GM23338 (cell line): ENCODE measurements at regions not wholly inside any gene's neighbourhood (a gene's known extent, or its start where the extent isn't known, plus 50 kb on each side); places are given as distances from the start of the nearest gene placed in this dataset.

Source experiments
- ATAC-seq: fragments of 200-7000 bp; cut with Tn5 transposase; 3 replicates; pipeline ENCODE4 v1.9.1; 2020
- DNase-seq: peaks from one replicate; pipeline ENCODE4 v3.0.0-alpha.2; 2015; ENCODE audit warnings: low spot score
- H2AFZ ChIP-seq: fragments of 200-600 bp; sonication (generic); 2 replicates; pipeline ENCODE4 v1.8.0; 2016; ENCODE audit warnings: antibody characterized with exemption, mild to moderate bottlenecking, moderate library complexity
- H3F3A ChIP-seq: fragments of 200-600 bp; sonication (generic); replicated peaks from 2 replicates; pipeline ENCODE4 v1.8.0; 2017; ENCODE audit warnings: antibody characterized with exemption, mixed run types, low read depth
- H3K27ac ChIP-seq: fragments of 200-600 bp; sonication (generic); 2 replicates; pipeline ENCODE4 v1.6.1; 2016; ENCODE audit warnings: low read depth
- H3K27me3 ChIP-seq: fragments of 200-600 bp; sonication (generic); 2 replicates; pipeline ENCODE4 v1.8.0; 2016; ENCODE audit warnings: mild to moderate bottlenecking, mixed run types, moderate library complexity; ENCODE audit not compliant: insufficient read depth
- H3K36me3 ChIP-seq: fragments of 200-600 bp; sonication (generic); 2 replicates; pipeline ENCODE4 v1.8.0; 2016; ENCODE audit warnings: mild to moderate bottlenecking; ENCODE audit not compliant: insufficient read depth
- H3K4me1 ChIP-seq: fragments of 200-600 bp; sonication (generic); 2 replicates; pipeline ENCODE4 v1.8.0; 2016; ENCODE audit warnings: mild to moderate bottlenecking, moderate library complexity; ENCODE audit not compliant: insufficient read depth
- H3K4me2 ChIP-seq: fragments of 200-600 bp; sonication (generic); 2 replicates; pipeline ENCODE4 v1.7.1; 2017; ENCODE audit warnings: mixed run types
- H3K4me3 ChIP-seq: fragments of 200-600 bp; sonication (generic); 2 replicates; pipeline ENCODE4 v1.6.1; 2016; ENCODE audit warnings: mixed run types
- H3K79me2 ChIP-seq: fragments of 200-600 bp; sonication (generic); replicated peaks from 2 replicates; pipeline ENCODE4 v1.8.0; 2017; ENCODE audit warnings: mild to moderate bottlenecking; ENCODE audit not compliant: insufficient read depth
- H3K9me2 ChIP-seq: fragments of 200-600 bp; sonication (generic); 2 replicates; pipeline ENCODE4 v1.8.0; 2017; ENCODE audit not compliant: insufficient read depth
- H4K20me1 ChIP-seq: fragments of 200-600 bp; sonication (generic); replicated peaks from 2 replicates; pipeline ENCODE4 v1.8.0; 2017; ENCODE audit warnings: mild to moderate bottlenecking; ENCODE audit not compliant: insufficient read depth
- H3K27ac Mint-ChIP-seq: 2 replicates; pipeline ENCODE4 v1.8.0; 2020; ENCODE audit warnings: inconsistent platforms, mild to moderate bottlenecking, moderate library complexity, mixed read lengths
- H3K27me3 Mint-ChIP-seq: 3 replicates; pipeline ENCODE4 v1.8.0; 2022; ENCODE audit warnings: low read depth, mild to moderate bottlenecking, moderate library complexity, mixed read lengths, inconsistent platforms; ENCODE audit not compliant: insufficient read depth, poor library complexity
- H3K36me3 Mint-ChIP-seq: 3 replicates; pipeline ENCODE4 v1.8.0; 2021; ENCODE audit warnings: low read depth, mild to moderate bottlenecking, inconsistent platforms, moderate library complexity, mixed read lengths
- H3K4me1 Mint-ChIP-seq: 3 replicates; pipeline ENCODE4 v1.8.0; 2020; ENCODE audit warnings: mild to moderate bottlenecking, inconsistent platforms, mixed read lengths
- H3K4me3 Mint-ChIP-seq: 3 replicates; pipeline ENCODE4 v1.8.0; 2021; ENCODE audit warnings: moderate library complexity, mild to moderate bottlenecking, inconsistent platforms, mixed read lengths
- H3K9me3 Mint-ChIP-seq: 3 replicates; pipeline ENCODE4 v1.8.0; 2020; ENCODE audit warnings: moderate library complexity, mild to moderate bottlenecking, inconsistent platforms, mixed read lengths
- ETS1 ChIP-seq: IDR thresholded peaks from 2 replicates; pipeline ENCODE4 v1.6.1; 2016; ENCODE audit warnings: antibody characterized with exemption
- EZH2 ChIP-seq: fragments of 200-600 bp; sonication (generic); IDR thresholded peaks from one replicate; pipeline ENCODE4 v1.8.0; 2017; ENCODE audit warnings: antibody characterized with exemption, mild to moderate bottlenecking, low read depth; ENCODE audit not compliant: unreplicated experiment
- JUNB ChIP-seq: IDR thresholded peaks from one replicate; pipeline ENCODE4 v1.6.1; 2016; ENCODE audit warnings: antibody characterized with exemption; ENCODE audit not compliant: unreplicated experiment
- NANOG ChIP-seq: IDR thresholded peaks from 2 replicates; pipeline ENCODE4 v1.6.1; 2016; ENCODE audit warnings: antibody characterized with exemption, borderline replicate concordance
- POLR2AphosphoS5 ChIP-seq: IDR thresholded peaks from 2 replicates; pipeline ENCODE4 v1.6.1; 2016; ENCODE audit warnings: antibody characterized with exemption, low read depth
- STAT1 ChIP-seq: IDR thresholded peaks from one replicate; pipeline ENCODE4 v1.6.1; 2016; ENCODE audit warnings: antibody characterized with exemption; ENCODE audit not compliant: unreplicated experiment
- ZNF114 ChIP-seq: fragments of 250-450 bp; sonication (Bioruptor Pico); IDR thresholded peaks from 2 replicates; pipeline ENCODE4 v1.5.0; 2020; ENCODE audit warnings: mild to moderate bottlenecking, moderate library complexity
- ZNF331 ChIP-seq: fragments of 250-450 bp; sonication (Bioruptor Pico); IDR thresholded peaks from 2 replicates; pipeline ENCODE4 v1.5.0; 2020; ENCODE audit warnings: low read depth, mild to moderate bottlenecking, moderate library complexity
- ZNF462 ChIP-seq: fragments of 250-450 bp; sonication (Bioruptor Pico); IDR thresholded peaks from 2 replicates; pipeline ENCODE4 v1.5.0; 2020; ENCODE audit warnings: mild to moderate bottlenecking, moderate library complexity

DNA sequence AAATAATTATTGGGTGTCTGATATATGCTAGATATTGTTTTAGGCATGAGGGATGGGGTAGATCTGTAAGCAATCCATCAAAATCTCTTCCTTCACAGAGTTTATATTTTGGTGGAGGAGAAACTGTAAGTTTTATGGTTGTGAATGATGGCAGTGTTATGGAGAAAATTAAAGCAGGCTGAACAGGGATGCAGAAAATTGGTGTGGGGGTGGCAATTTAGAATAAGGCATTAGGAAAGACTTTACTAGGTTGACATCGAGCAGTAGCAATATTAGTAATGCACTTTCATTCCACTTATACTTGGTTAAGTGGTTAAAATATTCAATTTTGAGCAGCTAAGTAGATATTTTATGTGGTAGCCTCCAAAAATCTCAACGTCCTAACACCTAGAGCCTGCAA, 261.1 kb upstream of the SNX7 start (continued):
- TF ChIP-seq ZNF462 (CRISPR knock-in tag) (no peak), STAT1 (no peak), JUNB (no peak)

- TF ChIP-seq ETS1 = no peak
- TF ChIP-seq POLR2AphosphoS5 = no peak
- no peak for TF ChIP-seq STAT1
- TF ChIP-seq EZH2 = no peak
- TF ChIP-seq ZNF331 = no peak
- TF ChIP-seq ZNF462 (CRISPR knock-in tag) = no peak
- no peak for TF ChIP-seq ZNF114
- TF ChIP-seq JUNB = no peak
- TF ChIP-seq NANOG = no peak
- Histone ChIP-seq H3K36me3 (no peaks in the 10 kb centered on the region), H3K27me3 (no peaks in the 10 kb centered on the region), H3K27ac (no peak overlapping the region), H3K4me2 (no peak overlapping the region), H3K4me3 (no peak overlapping the region), H3F3A (no peaks in the 10 kb centered on the region), H4K20me1 (no peaks in the 10 kb centered on the region), H3K9me2 (no peaks in the 10 kb centered on the region), H2AFZ (no peak overlapping the region), H3K4me1 (no peaks in the 10 kb centered on the region), H3K79me2 (no peaks in the 10 kb centered on the region)
- no peaks in the 10 kb centered on the region for H3K4me1 Mint-ChIP-seq
- H3K27me3 Mint-ChIP-seq = no peaks in the 10 kb centered on the region
- no peak overlapping the region for H3K27ac Mint-ChIP-seq
- ATAC-seq (no peak), DNase-seq (no peak)
- no peak overlapping the region for H3K4me3 Mint-ChIP-seq
- no peaks in the 10 kb centered on the region for H3K9me3 Mint-ChIP-seq
- no peaks in the 10 kb centered on the region for H3K36me3 Mint-ChIP-seq
Observed at GRCh38 chr1:98399218-98399617, 262.3 kb upstream of the SNX7 start.
